Tibial artery (tissue), 4 donors: ENCODE measurements at regions not wholly inside any gene's neighbourhood (a gene's known extent, or its start where the extent isn't known, plus 50 kb on each side); places are given as distances from the start of the nearest gene placed in this dataset.
"Not testable (repeated sequence)": the region's sequence is repeated elsewhere in the genome, so short reads cannot be mapped to it uniquely, and the experiment has no call there.

Experiments
- DNase-seq, 2 donors: peaks; one replicate each; pipeline ENCODE4 v3.0.0-alpha.2; 2019
- H3K27ac ChIP-seq, 2 donors: fragments of 200-600 bp; sonication (generic) in 1 of 2; 1 replicate in 1 of 2; 2 replicates in 1 of 2; pipeline ENCODE4 v1.5.1; 2018 to 2019; ENCODE audit warnings: mild to moderate bottlenecking in 1 of 2
- H3K27me3 ChIP-seq, 2 donors: fragments of 200-600 bp; sonication (generic) in 1 of 2; one replicate each; pipeline versions ENCODE4 v1.5.1 to v1.6.0; 2016 to 2019
- H3K36me3 ChIP-seq, 3 donors: fragments of 200-600 bp; sonication (generic) in 2 of 3; one replicate each; pipeline ENCODE4 v1.5.1; 2016 to 2019; ENCODE audit warnings: mild to moderate bottlenecking in 2 of 3
- H3K4me1 ChIP-seq, 4 donors: fragments of 200-600 bp; sonication (generic) in 2 of 4; 1 replicate in 3 of 4; 2 replicates in 1 of 4; pipeline ENCODE4 v1.5.1; 2016 to 2019
- H3K4me3 ChIP-seq, 2 donors: fragments of 200-600 bp; sonication (generic) in 1 of 2; 1 replicate in 1 of 2; 2 replicates in 1 of 2; pipeline ENCODE4 v1.5.1; 2018 to 2019; ENCODE audit warnings: mild to moderate bottlenecking in 2 of 2
- H3K9me3 ChIP-seq, 3 donors: fragments of 200-600 bp; sonication (generic) in 1 of 3; one replicate each; pipeline ENCODE4 v1.5.1; 2016 to 2019
- intact Hi-C: fragments of 100-400 bp; cut with DNase I; formaldehyde crosslinking; loops from one replicate; pipeline ENCODE4 v1.15.0; 2023; ENCODE audit warnings: low total_unique reads

GRCh38 chr16:88161623-88162275 lies 210.5 kb downstream of the BANP start:
- DNase-seq = peak in 1 of 2 donors; percentile 32
- intact Hi-C loops, H3K4me3 ChIP-seq, H3K4me1 ChIP-seq, H3K36me3 ChIP-seq, H3K27me3 ChIP-seq, H3K9me3 ChIP-seq, H3K27ac ChIP-seq: not testable (repeated sequence)

- intact Hi-C loops, H3K27me3 ChIP-seq, H3K4me3 ChIP-seq, DNase-seq, H3K4me1 ChIP-seq, H3K36me3 ChIP-seq, H3K27ac ChIP-seq, H3K9me3 ChIP-seq: not testable (repeated sequence)
Measured at GRCh38 chr16:88162778-88163177, 211.5 kb downstream of the BANP start.

DNA sequence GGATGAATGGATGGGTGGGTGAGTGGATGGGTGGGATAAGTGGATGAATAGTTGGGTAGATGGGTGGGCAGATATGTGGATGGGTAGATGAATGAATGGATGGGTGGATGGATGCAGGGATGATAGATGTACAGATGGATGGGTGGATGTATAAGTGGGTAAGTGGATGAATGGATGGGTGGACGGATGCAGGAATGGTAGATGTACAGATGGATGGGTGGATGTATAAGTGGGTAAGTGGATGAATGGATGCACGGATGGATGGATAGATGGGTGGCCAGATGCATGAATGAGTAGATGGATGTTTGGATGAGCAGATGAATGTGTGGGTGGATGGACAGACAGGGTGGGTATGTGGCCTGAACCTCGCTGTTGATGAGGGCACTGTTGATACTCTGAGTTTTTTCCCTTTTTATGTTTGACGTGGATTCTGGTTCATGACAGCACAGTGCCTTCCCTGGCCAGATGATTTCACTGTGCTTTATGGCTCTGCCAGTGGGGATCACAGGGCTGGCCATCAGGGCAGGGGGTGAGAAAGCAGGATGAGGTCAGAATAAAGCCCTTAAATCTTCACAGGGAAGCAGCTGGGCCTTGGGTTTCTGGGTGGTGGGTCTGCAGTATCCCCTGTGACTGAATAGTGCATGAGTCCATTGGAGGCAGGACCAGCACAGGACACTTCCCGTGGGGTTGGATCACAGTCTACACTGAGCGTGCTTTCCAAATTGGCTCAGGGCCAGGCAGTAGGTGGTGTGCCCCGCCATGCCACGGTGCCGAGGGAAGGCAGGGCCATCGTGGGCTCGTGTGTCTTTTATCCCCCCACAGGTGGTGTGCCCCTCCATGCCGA lies 213.2 kb downstream of the BANP start:
- H3K27me3 ChIP-seq, intact Hi-C loops: not testable (repeated sequence)

GRCh38 chr16:88165040-88165544 lies 213.9 kb downstream of the BANP start:
- peak in 1 of 2 donors; percentile 44 for DNase-seq
- H3K36me3 ChIP-seq, H3K4me3 ChIP-seq, H3K9me3 ChIP-seq, H3K4me1 ChIP-seq, intact Hi-C loops, H3K27ac ChIP-seq: not testable (repeated sequence)
- H3K27me3 ChIP-seq = peaks cover 0 to 12% of the 10 kb centered on the region in 2 donors

More for the DNA sequence above, 213.2 kb downstream of the BANP start:
- not testable (repeated sequence) for H3K36me3 ChIP-seq, H3K9me3 ChIP-seq, H3K27ac ChIP-seq, H3K4me1 ChIP-seq, H3K4me3 ChIP-seq
- peak in 1 of 2 donors; percentile 54 for DNase-seq

GRCh38 chr16:88165683-88166082 lies 214.4 kb downstream of the BANP start:
- H3K27ac ChIP-seq, H3K36me3 ChIP-seq, H3K9me3 ChIP-seq, H3K4me3 ChIP-seq, intact Hi-C loops, H3K4me1 ChIP-seq: not testable (repeated sequence)
- DNase-seq = peak in 1 of 2 donors; percentile 38
- H3K27me3 ChIP-seq = peaks cover 0 to 15% of the 10 kb centered on the region in 2 donors

GRCh38 chr16:88166209-88166773 lies 215.1 kb downstream of the BANP start:
- peaks cover 0 to 20% of the 10 kb centered on the region in 2 donors for H3K27me3 ChIP-seq
- H3K4me1 ChIP-seq, H3K9me3 ChIP-seq, H3K27ac ChIP-seq, H3K4me3 ChIP-seq, H3K36me3 ChIP-seq, intact Hi-C loops: not testable (repeated sequence)
- DNase-seq = peak in 1 of 2 donors; percentile 21

GRCh38 chr16:88167798-88168556 lies 214.8 kb upstream of the ZNF469 start:
- DNase-seq = peak in 1 of 2 donors; percentile 61
- H3K4me1 ChIP-seq, H3K9me3 ChIP-seq, H3K27ac ChIP-seq, H3K36me3 ChIP-seq, intact Hi-C loops, H3K4me3 ChIP-seq: not testable (repeated sequence)
- H3K27me3 ChIP-seq = peaks cover 0 to 20% of the 10 kb centered on the region in 2 donors

DNA sequence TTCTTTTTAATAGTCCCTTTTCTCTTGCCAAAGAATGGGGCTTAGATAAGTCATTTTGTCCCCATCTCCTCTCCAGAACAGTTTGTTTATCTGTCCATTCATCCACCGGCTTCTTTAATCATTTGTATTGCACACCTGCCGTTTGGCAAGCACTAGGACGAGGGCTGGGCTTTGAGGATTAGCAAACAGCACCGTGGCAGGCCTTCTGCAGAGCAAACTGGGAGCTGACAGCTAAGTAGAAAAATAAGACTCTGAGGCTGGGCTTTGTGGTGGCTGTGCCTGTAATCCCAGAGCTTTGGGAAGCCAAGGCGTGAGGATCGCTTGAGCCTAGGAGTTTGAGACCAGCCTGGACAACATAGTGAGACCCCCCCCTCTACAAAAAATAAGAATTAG lies 214.2 kb upstream of the ZNF469 start:
- H3K36me3 ChIP-seq, intact Hi-C loops, H3K9me3 ChIP-seq, H3K27ac ChIP-seq, H3K4me3 ChIP-seq, H3K4me1 ChIP-seq: not testable (repeated sequence)
- H3K27me3 ChIP-seq = peaks cover 0 to 20% of the 10 kb centered on the region in 2 donors
- peak in 1 of 2 donors; percentile 16 for DNase-seq

GRCh38 chr16:88169136-88169830 lies 213.5 kb upstream of the ZNF469 start:
- H3K27me3 ChIP-seq = peaks cover 0 to 20% of the 10 kb centered on the region in 2 donors
- peak in 1 of 2 donors; percentile 43 for DNase-seq
- H3K36me3 ChIP-seq, intact Hi-C loops, H3K4me3 ChIP-seq, H3K4me1 ChIP-seq, H3K9me3 ChIP-seq, H3K27ac ChIP-seq: not testable (repeated sequence)

DNA sequence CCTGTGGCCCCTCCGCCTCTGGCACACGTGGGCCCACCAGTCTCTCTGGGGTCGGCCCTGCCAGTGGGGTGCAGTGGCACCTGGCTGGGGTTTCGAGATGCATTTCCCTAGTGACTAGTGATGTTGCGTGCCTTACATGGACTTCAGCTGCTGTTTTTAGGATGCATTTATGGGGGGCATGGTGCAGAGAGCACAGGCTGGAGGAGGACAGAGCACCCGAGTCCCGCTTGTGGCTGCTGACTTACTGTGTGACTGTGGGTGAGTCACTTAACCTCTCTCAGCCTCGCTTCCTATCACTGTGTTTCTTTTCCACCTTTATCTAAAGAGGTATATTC lies 213.0 kb upstream of the ZNF469 start:
- intact Hi-C loops = not testable (repeated sequence)

More for the DNA sequence above, 213.0 kb upstream of the ZNF469 start:
- not testable (repeated sequence) for H3K9me3 ChIP-seq, H3K4me3 ChIP-seq, H3K4me1 ChIP-seq, H3K36me3 ChIP-seq, DNase-seq, H3K27ac ChIP-seq
- peaks cover 0 to 20% of the 10 kb centered on the region in 2 donors for H3K27me3 ChIP-seq
